Ovary (tissue), 1 donor: ENCODE measurements at regions not wholly inside any gene's neighbourhood (a gene's known extent, or its start where the extent isn't known, plus 50 kb on each side); places are given as distances from the start of the nearest gene placed in this dataset.

Source experiments
- EP300 ChIP-seq: sonication (generic); formaldehyde crosslinking; IDR thresholded peaks from one replicate; pipeline ENCODE4 v1.6.1; 2017; ENCODE audit warnings: antibody characterized with exemption
- POLR2A ChIP-seq: fragments of 450-650 bp; IDR thresholded peaks from one replicate; pipeline ENCODE4 v1.6.1; 2017; ENCODE audit warnings: antibody characterized with exemption, mild to moderate bottlenecking, moderate library complexity

DNA sequence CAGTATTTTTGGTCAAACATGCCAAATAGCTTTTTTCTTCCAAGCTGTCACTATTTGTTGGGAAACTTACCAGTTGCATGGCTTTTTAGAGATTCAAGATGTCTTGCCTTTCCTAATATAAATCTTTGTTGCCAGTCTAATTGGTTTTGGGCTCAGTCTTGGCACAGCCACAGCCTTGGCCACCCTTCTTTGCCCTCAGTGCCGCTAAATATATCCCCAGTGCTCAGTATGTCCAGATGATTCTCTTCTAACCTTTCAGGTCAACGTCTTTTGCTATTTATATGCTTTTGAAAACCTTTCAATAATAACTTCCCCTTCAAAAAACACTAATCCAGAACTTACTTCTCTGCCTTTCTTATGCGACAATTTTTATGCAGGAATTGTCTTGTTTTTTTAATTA is 483.1 kb upstream of the ZFHX3 start:
- TF ChIP-seq POLR2A (no peak), EP300 (no peak)
